ENCODE measurements at regions not wholly inside any gene's neighbourhood (a gene's known extent, or its start where the extent isn't known, plus 50 kb on each side); places are given as distances from the start of the nearest gene placed in this dataset.

GRCh38 chr20:48052475-48052835 lies 267.2 kb upstream of the SULF2 start:
- H3K4me1 ChIP-seq = no peaks in the 10 kb centered on the region
- no peaks in the 10 kb centered on the region for H3K36me3 ChIP-seq
- peaks cover 0 to 18% of the 10 kb centered on the region in 2 donors for H3K27me3 ChIP-seq
- no peak overlapping the region for H3K27ac ChIP-seq
- ATAC-seq (no peak), DNase-seq (no peak)
- intact Hi-C loops (cut with DNase I) = no loop called here
- no peak overlapping the region for H3K4me3 ChIP-seq
- no peak for TF ChIP-seq CTCF (IDR thresholded peaks at IDR 0.05)
- H3K9me3 ChIP-seq = no peaks in the 10 kb centered on the region

- DNase-seq (peak in 2 of 4 donors; percentile 56 to 78), ATAC-seq (peak; percentile 33)
- Histone ChIP-seq H3K27me3 (peaks cover 0 to 18% of the 10 kb centered on the region in 2 donors), H3K36me3 (no peaks in the 10 kb centered on the region), H3K27ac (no peak overlapping the region), H3K4me1 (no peaks in the 10 kb centered on the region), H3K4me3 (no peak overlapping the region), H3K9me3 (no peaks in the 10 kb centered on the region)
- intact Hi-C loops (cut with DNase I) = no loop called here
- TF ChIP-seq CTCF (IDR thresholded peaks at IDR 0.05) = no peak
Observed at GRCh38 chr20:48051794-48052474, 266.7 kb upstream of the SULF2 start.

- peaks cover 0 to 10% of the 10 kb centered on the region in 2 donors for H3K27me3 ChIP-seq
- intact Hi-C loops (cut with DNase I) = no loop called here
- H3K36me3 ChIP-seq = no peaks in the 10 kb centered on the region
- H3K4me3 ChIP-seq = no peak overlapping the region
- H3K27ac ChIP-seq = no peak overlapping the region
- DNase-seq = peak in 1 of 4 donors; percentile 36
- no peaks in the 10 kb centered on the region for H3K9me3 ChIP-seq
- no peaks in the 10 kb centered on the region for H3K4me1 ChIP-seq
- no peak for TF ChIP-seq CTCF (IDR thresholded peaks at IDR 0.05)
- ATAC-seq = no peak
Observed at GRCh38 chr20:48049641-48050040, 264.4 kb upstream of the SULF2 start.

GRCh38 chr20:48049171-48049570 lies 263.9 kb upstream of the SULF2 start:
- Histone ChIP-seq H3K27ac (no peak overlapping the region), H3K36me3 (no peaks in the 10 kb centered on the region), H3K4me1 (no peaks in the 10 kb centered on the region), H3K4me3 (no peak overlapping the region), H3K9me3 (no peaks in the 10 kb centered on the region), H3K27me3 (peaks cover 0 to 7% of the 10 kb centered on the region in 2 donors)
- intact Hi-C loops (cut with DNase I) = no loop called here
- ATAC-seq = no peak
- no peak for TF ChIP-seq CTCF (IDR thresholded peaks at IDR 0.05)
- DNase-seq = no peak

- no peaks in the 10 kb centered on the region for H3K36me3 ChIP-seq
- no peaks in the 10 kb centered on the region for H3K27me3 ChIP-seq
- no peak overlapping the region for H3K4me3 ChIP-seq
- H3K9me3 ChIP-seq = no peaks in the 10 kb centered on the region
- ATAC-seq (no peak), DNase-seq (no peak)
- no peaks in the 10 kb centered on the region for H3K4me1 ChIP-seq
- no peak overlapping the region for H3K27ac ChIP-seq
- intact Hi-C loops (cut with DNase I) = no loop called here
- TF ChIP-seq CTCF (IDR thresholded peaks at IDR 0.05) = no peak
Observed at GRCh38 chr20:48047447-48047846, 262.2 kb upstream of the SULF2 start.
